Activated T-cell treated with anti-CD3 and anti-CD28 coated beads, Interleukin-2, amount 50 U/mL, for 48 hours (primary cell): ENCODE measurements at regions not wholly inside any gene's neighbourhood (a gene's known extent, or its start where the extent isn't known, plus 50 kb on each side); places are given as distances from the start of the nearest gene placed in this dataset.
"Not testable (repeated sequence)": the region's sequence is repeated elsewhere in the genome, so short reads cannot be mapped to it uniquely, and the experiment has no call there.

Experiments
- DNase-seq, 2 experiments: peaks; one replicate each; pipeline ENCODE4 v3.0.0-alpha.2; 2020

GRCh38 chr14:30227436-30227835 is 299.8 kb upstream of the PRKD1 start:
- no peak for DNase-seq

DNA sequence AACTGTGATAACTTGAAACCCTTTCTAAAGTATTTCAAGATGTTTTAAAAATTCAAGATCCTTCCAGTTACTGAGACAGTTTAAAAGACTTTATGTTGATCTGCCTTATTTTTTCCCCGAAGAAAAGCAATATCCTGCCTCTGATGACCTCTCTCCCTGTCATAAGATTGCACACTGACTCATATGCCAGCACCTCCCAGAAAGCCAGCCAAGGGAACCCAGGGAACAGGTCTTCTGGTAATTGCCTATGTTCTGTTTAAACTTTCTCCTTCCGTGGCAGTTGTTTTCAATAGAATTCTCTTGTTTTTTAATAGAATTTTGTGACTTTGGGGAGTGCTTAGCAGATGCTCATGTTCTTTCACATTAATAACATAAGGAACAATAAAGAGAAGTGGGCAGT is 300.2 kb upstream of the PRKD1 start:
- no peak for DNase-seq

DNA sequence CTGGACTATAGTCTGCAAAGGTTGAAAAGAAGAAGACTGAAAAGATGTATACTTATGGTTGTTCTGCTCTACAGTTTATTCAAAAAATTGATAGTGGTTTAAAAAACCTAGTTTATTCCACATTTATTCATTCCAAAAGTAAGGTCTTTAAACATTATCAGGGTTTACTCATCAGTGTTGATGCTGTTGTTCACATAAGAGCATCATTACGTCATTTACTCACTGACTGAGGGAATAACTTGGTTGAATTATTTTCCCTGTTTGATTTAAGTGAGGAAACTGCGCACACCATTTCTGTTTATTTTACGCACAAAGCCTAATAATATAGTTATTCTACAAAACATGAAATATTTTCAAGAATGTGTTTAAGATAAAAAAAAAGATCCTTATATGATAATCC is 303.1 kb upstream of the PRKD1 start:
- DNase-seq, result no peak

GRCh38 chr14:30234966-30235365 is 307.3 kb upstream of the PRKD1 start:
- no peak for DNase-seq

DNA sequence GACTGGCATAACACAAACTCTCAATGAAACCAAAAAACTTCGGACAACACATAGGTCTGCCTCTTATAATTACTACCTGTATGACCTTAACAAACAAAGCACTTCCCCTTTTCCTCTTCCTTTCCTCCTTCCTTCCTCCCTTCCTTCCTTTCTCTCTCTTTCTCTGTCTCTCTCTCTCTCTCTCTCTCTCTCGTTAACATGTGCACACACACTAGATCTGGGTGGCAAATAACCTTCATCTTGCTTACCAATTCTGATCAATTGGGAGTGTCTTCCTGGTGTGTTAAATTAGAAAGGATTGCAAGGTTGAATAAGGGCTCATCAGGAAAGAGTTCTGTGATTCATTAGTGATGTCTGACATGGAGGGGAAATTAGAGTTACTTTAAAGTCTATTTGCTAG is 307.8 kb upstream of the PRKD1 start:
- DNase-seq, result no peak

- no peak for DNase-seq
Observed at GRCh38 chr14:30238936-30239335, 311.3 kb upstream of the PRKD1 start.

- no peak for DNase-seq
Observed at GRCh38 chr14:30240018-30240417, 312.4 kb upstream of the PRKD1 start.

DNA sequence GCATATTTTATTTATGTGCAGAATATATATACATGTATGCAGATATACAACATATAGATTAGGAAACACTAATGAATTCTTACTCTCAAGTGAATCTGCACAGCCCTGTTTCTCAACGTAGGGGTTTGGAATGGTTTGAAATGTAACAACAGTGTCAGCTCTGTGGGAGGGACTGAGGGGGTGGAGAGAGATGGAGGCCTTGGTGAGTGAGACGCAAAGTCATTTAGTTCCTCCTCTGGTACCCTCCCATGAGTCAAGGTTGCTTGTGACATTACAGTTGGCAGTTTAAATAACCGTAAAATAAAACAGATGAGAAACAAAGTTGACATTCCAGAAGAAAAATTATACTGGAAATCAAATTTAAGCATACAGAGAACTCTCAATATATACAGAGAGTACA is 313.0 kb upstream of the PRKD1 start:
- no peak for DNase-seq

DNA sequence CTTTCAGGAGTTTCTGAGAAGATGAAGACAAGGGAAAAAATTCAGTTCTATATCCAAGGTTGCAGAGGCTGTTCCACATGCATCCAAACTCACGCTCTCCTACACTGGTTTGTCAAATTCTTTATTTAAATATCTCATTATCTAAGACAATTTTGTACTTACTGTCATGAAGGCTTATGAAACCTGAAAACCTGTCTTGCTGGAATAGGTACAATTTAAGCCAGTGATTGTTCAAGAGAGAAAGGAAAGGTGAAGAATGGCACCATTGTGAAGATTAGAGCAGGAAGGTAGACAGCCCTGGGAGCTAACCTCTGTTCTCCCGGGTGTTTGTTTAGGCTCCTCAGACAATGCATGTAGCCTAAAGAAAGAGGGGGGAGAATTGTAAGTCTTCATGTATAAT is 315.1 kb upstream of the PRKD1 start:
- no peak for DNase-seq

GRCh38 chr14:30243207-30243606 is 315.6 kb upstream of the PRKD1 start:
- DNase-seq, result no peak

DNA sequence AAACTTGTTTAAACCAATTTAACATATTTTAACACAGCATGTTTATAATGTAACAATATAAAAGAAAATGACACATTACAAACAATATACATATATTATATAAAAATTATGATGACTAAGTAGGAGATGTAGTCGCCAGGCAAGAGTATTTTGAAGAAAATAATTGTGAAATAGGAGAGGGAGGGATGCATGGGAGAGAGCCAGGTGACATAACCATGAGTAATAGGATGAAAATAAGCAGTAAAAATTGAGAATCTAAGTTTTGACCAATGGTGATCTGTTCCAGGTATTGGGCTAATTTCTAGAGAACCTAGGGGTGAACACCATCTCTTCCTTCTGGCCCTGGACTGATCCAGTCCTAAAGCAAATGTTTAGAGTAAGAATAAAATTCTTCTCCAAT is 315.2 kb upstream of the G2E3 start:
- DNase-seq, result no peak

DNA sequence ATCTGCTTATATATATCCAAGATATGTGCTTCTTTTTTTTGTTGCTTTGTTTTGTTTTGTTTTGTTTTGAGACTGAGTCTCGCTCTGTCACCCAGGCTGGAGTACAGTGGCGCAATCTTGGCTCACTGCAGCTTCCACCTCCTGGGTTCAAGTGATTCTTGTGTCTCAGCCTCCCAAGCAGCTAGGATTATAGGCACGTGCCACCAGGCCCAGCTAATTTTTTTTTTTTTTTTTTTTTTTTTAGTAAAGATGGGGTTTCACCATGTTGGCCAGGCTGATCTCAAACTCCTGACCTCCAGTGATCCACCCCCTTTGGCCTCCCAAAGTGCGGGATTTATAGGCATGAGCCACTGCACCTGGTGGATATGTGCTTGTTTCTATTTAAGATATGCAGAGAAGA is 314.6 kb upstream of the G2E3 start:
- not testable (repeated sequence) for DNase-seq

DNA sequence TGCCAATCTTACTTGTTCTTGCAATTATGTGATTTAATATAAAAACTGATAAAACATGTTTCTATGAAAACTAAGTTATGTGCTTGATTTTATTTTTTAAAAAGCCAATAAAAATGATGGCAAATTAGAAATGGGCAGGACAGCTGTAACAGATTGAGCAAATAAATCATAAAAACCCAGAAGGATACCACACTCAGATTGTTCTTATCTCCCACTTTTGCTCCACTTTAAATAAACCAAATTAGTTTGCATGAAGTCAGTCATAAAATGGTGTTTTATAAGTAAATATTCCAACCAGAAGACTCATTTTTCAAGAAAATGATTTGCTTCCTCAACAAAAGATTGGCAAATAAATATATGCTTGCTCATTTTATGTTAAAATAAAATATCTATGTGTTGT is 307.9 kb upstream of the G2E3 start:
- no peak for DNase-seq

GRCh38 chr14:30251557-30252100 is 307.3 kb upstream of the G2E3 start:
- DNase-seq, result no peak

- DNase-seq, result no peak
Observed at GRCh38 chr14:30252151-30252550, 306.8 kb upstream of the G2E3 start.

GRCh38 chr14:30252783-30253674 is 305.9 kb upstream of the G2E3 start:
- DNase-seq, result no peak

GRCh38 chr14:30256627-30257026 is 302.3 kb upstream of the G2E3 start:
- no peak for DNase-seq

DNA sequence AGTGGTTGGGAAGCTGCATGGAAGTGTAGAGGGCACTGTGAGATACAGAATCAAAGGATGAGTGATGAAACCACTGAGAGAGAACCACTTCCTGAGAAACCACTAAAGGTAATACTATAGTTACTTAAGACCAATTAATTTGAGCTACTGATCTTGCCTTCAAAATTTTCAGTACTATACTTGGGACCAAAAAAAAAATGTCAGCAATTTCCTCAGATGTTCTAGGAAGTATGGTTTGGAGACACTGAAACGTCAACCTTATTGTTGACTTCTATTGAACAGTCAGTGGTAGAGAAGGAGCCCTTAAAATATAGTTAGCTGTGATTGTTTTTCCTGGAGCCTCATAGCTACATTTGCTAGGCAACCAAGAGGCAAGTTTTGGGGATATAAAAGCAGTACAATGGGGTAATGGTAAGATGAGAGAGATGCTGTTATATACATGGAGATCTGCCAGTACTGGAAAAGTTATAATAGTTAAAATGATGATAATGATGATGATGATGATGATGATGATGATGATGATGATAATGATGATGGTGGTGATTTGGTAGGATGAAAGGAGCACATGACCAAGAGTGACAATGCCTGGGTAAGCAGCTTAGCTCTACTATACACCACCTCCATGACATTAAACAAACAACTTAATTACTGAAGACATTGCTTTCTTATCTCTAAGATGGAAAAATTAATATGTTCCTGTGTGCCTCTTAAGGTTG is 300.9 kb upstream of the G2E3 start:
- DNase-seq, result no peak

DNA sequence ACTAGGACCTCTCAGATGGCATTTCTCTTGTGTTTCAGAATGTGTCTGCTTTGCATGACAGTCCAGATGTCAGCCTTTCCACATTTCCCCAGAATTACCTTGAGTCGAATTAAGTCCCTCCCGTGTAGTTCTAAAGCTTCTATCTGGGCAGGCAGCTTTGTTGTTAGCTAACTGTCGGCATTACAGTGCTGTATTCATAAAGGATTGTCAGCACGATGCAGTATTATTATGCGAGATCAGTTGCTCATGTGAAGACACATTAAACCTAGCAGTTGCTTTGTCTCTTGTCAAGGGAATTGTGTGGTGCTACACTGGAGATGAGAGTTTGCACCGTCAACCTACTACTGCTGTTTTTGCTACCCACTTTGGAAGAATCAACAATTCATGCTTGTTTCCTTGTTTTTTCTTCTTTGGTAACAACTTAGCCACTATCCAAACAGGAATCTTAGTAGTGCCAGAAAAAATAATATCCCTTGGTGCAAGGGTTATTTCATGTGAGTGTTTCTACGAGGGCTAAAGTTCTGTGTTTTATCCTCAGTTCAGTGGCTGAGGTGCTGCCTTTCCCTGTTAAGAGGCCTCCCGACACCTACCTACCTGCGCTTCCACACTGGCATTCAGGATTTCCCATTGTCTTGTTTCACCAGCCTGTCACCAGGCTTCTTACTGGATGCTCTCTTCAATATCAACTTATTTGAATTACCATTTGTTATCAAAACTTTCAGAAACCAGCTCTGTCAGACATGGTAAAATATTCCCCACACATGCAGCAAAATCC is 297.9 kb upstream of the G2E3 start:
- DNase-seq, result no peak

DNA sequence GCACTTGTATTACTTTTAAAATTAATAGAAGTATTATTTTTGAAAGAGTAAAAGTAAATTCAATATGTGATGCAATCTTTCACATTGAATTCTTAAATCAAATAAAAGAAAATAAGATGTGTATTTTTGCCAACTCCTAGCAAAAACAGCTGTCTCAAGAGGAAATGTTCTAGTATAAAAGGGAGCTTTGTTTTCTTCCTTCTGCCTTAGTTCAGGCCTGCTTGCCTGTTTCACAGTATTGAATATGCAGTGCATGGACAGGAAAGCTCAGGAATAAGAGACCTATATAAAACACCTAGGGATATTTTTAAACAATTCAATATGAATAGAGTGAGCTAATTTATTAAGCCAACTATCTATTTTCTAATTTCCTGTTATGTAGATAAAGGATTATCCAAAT is 294.8 kb upstream of the G2E3 start:
- DNase-seq, result no peak

GRCh38 chr14:30266290-30266689 is 292.7 kb upstream of the G2E3 start:
- DNase-seq, result no peak

GRCh38 chr14:30267141-30267540 is 291.8 kb upstream of the G2E3 start:
- DNase-seq, result no peak
